SU-DHL-6 (cell line): ENCODE measurements at regions not wholly inside any gene's neighbourhood (a gene's known extent, or its start where the extent isn't known, plus 50 kb on each side); places are given as distances from the start of the nearest gene placed in this dataset.

Experiments used
- CTCF ChIP-seq: fragments of 200-600 bp; sonication (generic); IDR thresholded peaks from one replicate; pipeline ENCODE4 v1.5.1; 2017; ENCODE audit warnings: antibody characterized with exemption, mild to moderate bottlenecking, low read length, moderate library complexity; ENCODE audit not compliant: insufficient read depth, poor library complexity, severe bottlenecking
- EZH2phosphoT487 ChIP-seq: fragments of 200-600 bp; sonication (generic), shearing (Covaris generic); conservative IDR thresholded peaks from 2 replicates; pipeline ENCODE4 v1.6.1; 2018; ENCODE audit warnings: mild to moderate bottlenecking, antibody characterized with exemption, low read length, moderate library complexity, mixed read lengths

GRCh38 chr15:60128710-60129109 is 124.6 kb downstream of the FOXB1 start:
- no peak for TF ChIP-seq CTCF
- no peak for TF ChIP-seq EZH2phosphoT487
